Testis (tissue), 2 donors: ENCODE measurements at regions not wholly inside any gene's neighbourhood (a gene's known extent, or its start where the extent isn't known, plus 50 kb on each side); places are given as distances from the start of the nearest gene placed in this dataset.
"Not testable (repeated sequence)": the region's sequence is repeated elsewhere in the genome, so short reads cannot be mapped to it uniquely, and the experiment has no call there.

Source experiments
- DNase-seq: peaks from one replicate; pipeline ENCODE4 v3.0.0-alpha.2; 2019
- H3K27ac ChIP-seq, 2 donors: fragments of 200-600 bp; sonication (generic); one replicate each; pipeline ENCODE4 v1.5.1; 2019
- H3K27me3 ChIP-seq: fragments of 200-600 bp; sonication (generic); one replicate; pipeline ENCODE4 v1.5.1; 2019
- H3K36me3 ChIP-seq: fragments of 200-600 bp; sonication (generic); one replicate; pipeline ENCODE4 v1.5.1; 2017; ENCODE audit warnings: low read depth; ENCODE audit errors: missing control alignments
- H3K4me1 ChIP-seq: fragments of 200-600 bp; sonication (generic); one replicate; pipeline ENCODE4 v1.5.1; 2019
- H3K4me3 ChIP-seq, 2 donors: fragments of 200-600 bp; sonication (generic); one replicate each; pipeline ENCODE4 v1.5.1; 2017 to 2019
- H3K9me3 ChIP-seq: fragments of 200-600 bp; sonication (generic); one replicate; pipeline ENCODE4 v1.5.1; 2017
- CTCF ChIP-seq, 3 experiments: fragments of 450-650 bp in 2 of 3; fragments of 200-600 bp in 1 of 3; sonication (generic) in 1 of 3; IDR thresholded peaks; one replicate each; pipeline ENCODE4 v1.5.1; 2016 to 2019; ENCODE audit warnings: antibody characterized with exemption in 3 of 3, mild to moderate bottlenecking in 2 of 3, moderate library complexity in 1 of 3
- POLR2A ChIP-seq: fragments of 450-650 bp; IDR thresholded peaks from one replicate; pipeline ENCODE4 v1.6.1; 2017; ENCODE audit warnings: antibody characterized with exemption, mild to moderate bottlenecking, moderate library complexity
- WGBS, 2 donors: methylation state at CpG; one replicate each; pipeline ENCODE4 v1.1.5; 2018; 5-methylcytosine and 5-hydroxymethylcytosine counted together
- intact Hi-C: fragments of 100-400 bp; cut with DNase I; formaldehyde crosslinking; loops from one replicate; pipeline ENCODE4 v1.15.1; 2023; ENCODE audit warnings: low total_unique reads

DNA sequence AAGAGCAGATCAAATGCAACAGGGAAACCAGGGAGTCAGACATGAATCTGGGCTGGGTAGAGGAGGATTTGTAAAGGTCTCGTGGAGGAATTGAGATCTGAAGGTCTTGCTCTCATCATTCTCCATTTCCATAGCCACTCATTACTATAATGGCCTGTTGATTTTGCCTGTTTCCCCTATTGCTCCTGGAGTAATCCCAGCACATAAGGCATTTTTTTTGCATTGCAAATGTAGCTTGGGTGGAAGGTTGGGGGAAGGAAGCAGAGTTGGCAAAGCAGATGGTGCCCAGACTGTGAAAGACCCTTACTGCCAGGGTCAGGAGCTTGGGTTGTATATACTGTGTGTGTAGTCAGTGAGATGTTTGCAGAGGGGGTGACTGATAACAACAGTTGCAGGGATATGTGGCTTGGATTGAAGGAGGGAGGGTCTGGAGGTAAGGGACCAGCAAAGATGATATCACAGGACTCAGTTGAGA, 116.0 kb downstream of the TTC6 start:
- intact Hi-C loops, result no loop called here
- Histone ChIP-seq H3K27ac (no peak overlapping the region), H3K36me3 (no peaks in the 10 kb centered on the region), H3K27me3 (no peaks in the 10 kb centered on the region), H3K4me1 (no peaks in the 10 kb centered on the region), H3K4me3 (no peak overlapping the region), H3K9me3 (no peaks in the 10 kb centered on the region)
- TF ChIP-seq CTCF (IDR thresholded peaks at IDR 0.05) (no peak), POLR2A (no peak)
- DNase-seq, result no peak
- 73 to 94% methylated on average over 1 of the region's 1 CpG for WGBS, 2 donors

GRCh38 chr14:37711831-37712475, 116.5 kb downstream of the TTC6 start:
- intact Hi-C loops, result no loop called here
- no peak overlapping the region for H3K27ac ChIP-seq
- TF ChIP-seq POLR2A (no peak), CTCF (IDR thresholded peaks at IDR 0.05) (no peak)
- no peak overlapping the region for H3K4me3 ChIP-seq
- WGBS, 2 donors, result 83 to 88% methylated on average over 5 of the region's 5 CpGs
- no peaks in the 10 kb centered on the region for H3K9me3 ChIP-seq
- H3K27me3 ChIP-seq, result no peaks in the 10 kb centered on the region
- H3K4me1 ChIP-seq, result no peaks in the 10 kb centered on the region
- no peaks in the 10 kb centered on the region for H3K36me3 ChIP-seq
- DNase-seq, result no peak

DNA sequence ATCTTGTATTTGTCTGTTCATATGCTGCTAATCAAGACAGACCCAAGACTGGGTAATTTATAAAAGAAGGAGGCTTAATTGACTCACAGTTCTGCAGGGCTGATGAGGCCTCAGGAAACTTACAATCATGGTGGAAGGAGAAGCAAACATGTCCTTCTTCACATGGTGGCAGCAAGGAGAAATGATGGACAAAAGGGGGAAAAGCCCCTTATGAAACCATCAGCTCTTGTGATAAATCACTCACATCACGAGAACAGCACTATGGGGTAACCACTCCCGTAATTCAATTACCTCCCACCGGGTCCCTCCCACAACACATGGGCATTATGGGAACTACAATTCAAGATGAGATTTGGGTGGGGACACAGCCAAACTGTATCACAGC, 117.0 kb downstream of the TTC6 start:
- intact Hi-C loops, H3K27me3 ChIP-seq, H3K27ac ChIP-seq, H3K4me3 ChIP-seq, H3K4me1 ChIP-seq, H3K9me3 ChIP-seq, H3K36me3 ChIP-seq, DNase-seq: not testable (repeated sequence)
- 87 to 90% methylated on average over 3 of the region's 3 CpGs for WGBS, 2 donors

DNA sequence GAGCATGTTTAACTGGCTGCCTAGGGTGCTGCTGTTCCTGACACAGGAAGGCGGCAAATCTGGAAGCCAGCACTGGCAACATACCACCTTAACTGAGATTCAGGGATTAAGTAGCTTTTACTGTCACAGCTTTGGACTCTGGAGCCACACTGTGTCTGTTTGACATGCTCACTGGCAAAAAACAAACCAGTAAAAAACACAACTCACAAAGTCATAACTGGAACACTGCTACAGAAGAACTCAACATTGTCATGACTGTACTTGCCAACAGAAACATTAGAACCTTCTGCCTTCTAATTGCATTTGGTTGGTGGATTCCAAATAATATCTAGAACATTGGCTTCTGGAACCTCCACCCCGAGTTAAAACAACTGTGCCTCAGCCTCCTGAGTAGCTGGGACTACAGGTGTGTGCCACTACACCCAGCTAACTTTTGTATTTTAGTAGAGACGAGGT, 117.6 kb downstream of the TTC6 start:
- no peaks in the 10 kb centered on the region for H3K27me3 ChIP-seq
- WGBS, 2 donors, result 86 to 90% methylated on average over 3 of the region's 3 CpGs

DNA sequence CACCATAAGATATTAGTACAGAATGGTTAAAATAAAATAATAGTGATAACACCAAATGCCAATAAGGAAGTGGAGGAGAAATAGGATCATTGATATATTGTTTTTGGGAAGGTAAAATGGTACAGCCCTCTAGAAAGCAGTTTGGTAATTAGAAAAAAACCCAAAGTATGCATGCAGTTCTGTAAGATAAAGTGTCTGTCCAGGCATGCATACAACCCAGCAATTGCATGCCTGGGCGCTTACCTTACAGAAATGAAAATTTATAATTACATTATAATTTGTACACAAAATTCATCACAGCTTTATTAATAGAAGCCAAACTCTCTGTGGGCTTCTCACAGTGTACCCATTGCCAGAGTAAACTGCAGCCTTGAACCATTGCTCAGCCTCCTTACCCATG, 124.7 kb downstream of the TTC6 start:
- Histone ChIP-seq H3K36me3 (no peaks in the 10 kb centered on the region), H3K9me3 (no peaks in the 10 kb centered on the region), H3K27ac (no peak overlapping the region), H3K27me3 (no peaks in the 10 kb centered on the region), H3K4me1 (no peaks in the 10 kb centered on the region), H3K4me3 (no peak overlapping the region)
- no peak for DNase-seq
- TF ChIP-seq POLR2A, result no peak
- TF ChIP-seq CTCF (IDR thresholded peaks at IDR 0.05), result no peak
- 86 to 88% methylated on average over 1 of the region's 1 CpG for WGBS, 2 donors
- intact Hi-C loops, result no loop called here

More for the DNA sequence above, 117.6 kb downstream of the TTC6 start:
- Histone ChIP-seq H3K9me3 (no peaks in the 10 kb centered on the region), H3K27ac (no peak overlapping the region), H3K4me1 (no peaks in the 10 kb centered on the region), H3K36me3 (no peaks in the 10 kb centered on the region), H3K4me3 (no peak overlapping the region)
- no peak for DNase-seq
- intact Hi-C loops, result no loop called here
- TF ChIP-seq POLR2A (no peak), CTCF (IDR thresholded peaks at IDR 0.05) (no peak)
